GM18526 (cell line): ENCODE measurements at regions not wholly inside any gene's neighbourhood (a gene's known extent, or its start where the extent isn't known, plus 50 kb on each side); places are given as distances from the start of the nearest gene placed in this dataset.

ENCODE experiments used
- POLR2A ChIP-seq: IDR thresholded peaks from 3 replicates; pipeline ENCODE4 v1.6.1; 2011; ENCODE audit not compliant: insufficient read length; ENCODE audit errors: extremely low read depth

GRCh38 chrX:39836802-39837420 lies 260.8 kb downstream of the BCOR start:
- TF ChIP-seq POLR2A, result no peak

GRCh38 chrX:39837688-39838087 lies 260.1 kb downstream of the BCOR start:
- no peak for TF ChIP-seq POLR2A

- no peak for TF ChIP-seq POLR2A
Observed at GRCh38 chrX:39839371-39839770, 258.4 kb downstream of the BCOR start.

- no peak for TF ChIP-seq POLR2A
Observed at GRCh38 chrX:39840133-39840532, 257.6 kb downstream of the BCOR start.

- TF ChIP-seq POLR2A, result no peak
Observed at GRCh38 chrX:39840581-39841093, 257.1 kb downstream of the BCOR start.

- TF ChIP-seq POLR2A, result no peak
Observed at GRCh38 chrX:39841604-39842003, 256.2 kb downstream of the BCOR start.

- TF ChIP-seq POLR2A, result no peak
Observed at GRCh38 chrX:39842281-39842973, 255.3 kb downstream of the BCOR start.

- no peak for TF ChIP-seq POLR2A
Observed at GRCh38 chrX:39843318-39843717, 254.4 kb downstream of the BCOR start.

- no peak for TF ChIP-seq POLR2A
Observed at GRCh38 chrX:39845233-39845632, 252.5 kb downstream of the BCOR start.

- no peak for TF ChIP-seq POLR2A
Observed at GRCh38 chrX:39846460-39846859, 251.3 kb downstream of the BCOR start.

GRCh38 chrX:39848243-39848642 lies 249.5 kb downstream of the BCOR start:
- TF ChIP-seq POLR2A, result no peak

GRCh38 chrX:39848900-39849299 lies 248.9 kb downstream of the BCOR start:
- TF ChIP-seq POLR2A, result no peak

- TF ChIP-seq POLR2A, result no peak
Observed at GRCh38 chrX:39850209-39850608, 247.5 kb downstream of the BCOR start.

- TF ChIP-seq POLR2A, result no peak
Observed at GRCh38 chrX:39850630-39851152, 247.1 kb downstream of the BCOR start.

- TF ChIP-seq POLR2A, result no peak
Observed at GRCh38 chrX:39851745-39852455, 245.9 kb downstream of the BCOR start.

- TF ChIP-seq POLR2A, result no peak
Observed at GRCh38 chrX:39852491-39852890, 245.3 kb downstream of the BCOR start.
